Epithelial cell of esophagus (primary cell): ENCODE measurements at regions not wholly inside any gene's neighbourhood (a gene's known extent, or its start where the extent isn't known, plus 50 kb on each side); places are given as distances from the start of the nearest gene placed in this dataset.

ENCODE experiments used
- DNase-seq: peaks from one replicate; pipeline ENCODE4 v3.0.0; 2010; ENCODE audit warnings: low read depth
- H3K4me3 ChIP-seq: 2 replicates; pipeline ENCODE4 v1.5.1; 2011; ENCODE audit warnings: mild to moderate bottlenecking, low read length, control low read depth
- CTCF ChIP-seq: IDR thresholded peaks from 2 replicates; pipeline ENCODE4 v1.5.1; 2011; ENCODE audit warnings: low read depth, mild to moderate bottlenecking, low read length, control low read depth, inconsistent platforms; ENCODE audit not compliant: insufficient read depth; ENCODE audit errors: missing control alignments

GRCh38 chr5:135255461-135256178 lies 143.4 kb downstream of the MACROH2A1 start:
- TF ChIP-seq CTCF, result no peak
- DNase-seq, result no peak

GRCh38 chr5:135254183-135254582 lies 144.8 kb downstream of the MACROH2A1 start:
- no peak for DNase-seq
- TF ChIP-seq CTCF, result no peak
- no peak overlapping the region for H3K4me3 ChIP-seq

More at GRCh38 chr5:135255461-135256178, 143.4 kb downstream of the MACROH2A1 start:
- H3K4me3 ChIP-seq, result no peak overlapping the region

GRCh38 chr5:135253601-135254178 lies 145.3 kb downstream of the MACROH2A1 start:
- no peak for TF ChIP-seq CTCF
- no peak overlapping the region for H3K4me3 ChIP-seq
- no peak for DNase-seq

GRCh38 chr5:135251093-135251492 lies 147.9 kb downstream of the MACROH2A1 start:
- no peak overlapping the region for H3K4me3 ChIP-seq
- no peak for TF ChIP-seq CTCF
- DNase-seq, result no peak

GRCh38 chr5:135250671-135251070 lies 148.4 kb downstream of the MACROH2A1 start:
- no peak overlapping the region for H3K4me3 ChIP-seq
- TF ChIP-seq CTCF, result no peak
- DNase-seq, result no peak

GRCh38 chr5:135249658-135250057 lies 149.4 kb downstream of the MACROH2A1 start:
- no peak overlapping the region for H3K4me3 ChIP-seq
- no peak for TF ChIP-seq CTCF
- DNase-seq, result no peak
